ENCODE measurements at regions not wholly inside any gene's neighbourhood (a gene's known extent, or its start where the extent isn't known, plus 50 kb on each side); places are given as distances from the start of the nearest gene placed in this dataset.

GRCh38 chr3:72017311-72017710 is 232.4 kb upstream of the PROK2 start:
- peaks cover 15% of the 10 kb centered on the region for H3K4me1 Mint-ChIP-seq
- no peak overlapping the region for H3K27ac Mint-ChIP-seq
- no peaks in the 10 kb centered on the region for H3K9me3 Mint-ChIP-seq
- no peak for ATAC-seq
- DNase-seq (ENCODE audit: low spot score in 2 of 2) = no peak
- H3K36me3 Mint-ChIP-seq = no peaks in the 10 kb centered on the region
- no peak overlapping the region for H3K4me3 Mint-ChIP-seq

GRCh38 chr3:72015463-72015862 is 230.5 kb upstream of the PROK2 start:
- no peak overlapping the region for H3K27ac Mint-ChIP-seq
- peaks cover 20% of the 10 kb centered on the region for H3K4me1 Mint-ChIP-seq
- no peaks in the 10 kb centered on the region for H3K9me3 Mint-ChIP-seq
- DNase-seq (ENCODE audit: low spot score in 2 of 2) = no peak
- ATAC-seq = no peak
- no peak overlapping the region for H3K4me3 Mint-ChIP-seq
- no peaks in the 10 kb centered on the region for H3K36me3 Mint-ChIP-seq

GRCh38 chr3:72013084-72013483 is 228.1 kb upstream of the PROK2 start:
- H3K36me3 Mint-ChIP-seq = no peaks in the 10 kb centered on the region
- H3K4me3 Mint-ChIP-seq = no peak overlapping the region
- ATAC-seq (no peak), DNase-seq (ENCODE audit: low spot score in 2 of 2) (no peak)
- no peak overlapping the region for H3K27ac Mint-ChIP-seq
- no peaks in the 10 kb centered on the region for H3K9me3 Mint-ChIP-seq
- H3K4me1 Mint-ChIP-seq = peaks cover 20% of the 10 kb centered on the region

GRCh38 chr3:72012363-72012762 is 227.4 kb upstream of the PROK2 start:
- no peak for DNase-seq (ENCODE audit: low spot score in 2 of 2)
- H3K4me1 Mint-ChIP-seq = peaks cover 15% of the 10 kb centered on the region
- H3K9me3 Mint-ChIP-seq = no peaks in the 10 kb centered on the region
- H3K27ac Mint-ChIP-seq = no peak overlapping the region
- H3K36me3 Mint-ChIP-seq = no peaks in the 10 kb centered on the region
- H3K4me3 Mint-ChIP-seq = no peak overlapping the region
- no peak for ATAC-seq

- H3K36me3 Mint-ChIP-seq = no peaks in the 10 kb centered on the region
- no peak overlapping the region for H3K4me3 Mint-ChIP-seq
- ATAC-seq (no peak), DNase-seq (ENCODE audit: low spot score in 2 of 2) (no peak)
- H3K27ac Mint-ChIP-seq = no peak overlapping the region
- H3K4me1 Mint-ChIP-seq = peaks cover 15% of the 10 kb centered on the region
- H3K9me3 Mint-ChIP-seq = no peaks in the 10 kb centered on the region
These were observed 226.5 kb upstream of the PROK2 start for GRCh38 chr3:72011485-72011884.

GRCh38 chr3:72009851-72010443 is 225.0 kb upstream of the PROK2 start:
- no peak overlapping the region for H3K4me3 Mint-ChIP-seq
- DNase-seq (ENCODE audit: low spot score in 2 of 2) (no peak), ATAC-seq (peak; percentile 85)
- peaks cover 15% of the 10 kb centered on the region for H3K4me1 Mint-ChIP-seq
- peak overlapping the region; percentile 0 for H3K27ac Mint-ChIP-seq
- H3K9me3 Mint-ChIP-seq = no peaks in the 10 kb centered on the region
- H3K36me3 Mint-ChIP-seq = no peaks in the 10 kb centered on the region

GRCh38 chr3:72008226-72008996 is 223.5 kb upstream of the PROK2 start:
- ATAC-seq = no peak
- Mint-ChIP-seq H3K4me1 (peaks cover 15% of the 10 kb centered on the region), H3K27ac (no peak overlapping the region), H3K9me3 (no peaks in the 10 kb centered on the region), H3K4me3 (no peak overlapping the region), H3K36me3 (no peaks in the 10 kb centered on the region)
- no peak for DNase-seq (ENCODE audit: low spot score in 2 of 2)

GRCh38 chr3:72006631-72007556 is 221.9 kb upstream of the PROK2 start:
- Mint-ChIP-seq H3K27ac (no peak overlapping the region), H3K9me3 (no peaks in the 10 kb centered on the region), H3K4me1 (peaks cover 20% of the 10 kb centered on the region), H3K4me3 (no peak overlapping the region), H3K36me3 (no peaks in the 10 kb centered on the region)
- DNase-seq (ENCODE audit: low spot score in 2 of 2) (no peak), ATAC-seq (no peak)

- Mint-ChIP-seq H3K27ac (no peak overlapping the region), H3K4me1 (peaks cover 10% of the 10 kb centered on the region), H3K36me3 (no peaks in the 10 kb centered on the region), H3K4me3 (no peak overlapping the region), H3K9me3 (no peaks in the 10 kb centered on the region)
- ATAC-seq (no peak), DNase-seq (ENCODE audit: low spot score in 2 of 2) (no peak)
These were observed 219.9 kb upstream of the PROK2 start for GRCh38 chr3:72004749-72005292.

- DNase-seq (ENCODE audit: low spot score in 2 of 2) = no peak
- Mint-ChIP-seq H3K27ac (no peak overlapping the region), H3K36me3 (no peaks in the 10 kb centered on the region), H3K9me3 (no peaks in the 10 kb centered on the region), H3K4me1 (peaks cover 8% of the 10 kb centered on the region), H3K4me3 (no peak overlapping the region)
- no peak for ATAC-seq
These were observed 219.0 kb upstream of the PROK2 start for GRCh38 chr3:72003936-72004335.

- ATAC-seq = no peak
- H3K9me3 Mint-ChIP-seq = peaks cover 3% of the 10 kb centered on the region
- H3K36me3 Mint-ChIP-seq = no peaks in the 10 kb centered on the region
- no peak overlapping the region for H3K4me3 Mint-ChIP-seq
- peaks cover 22% of the 10 kb centered on the region for H3K4me1 Mint-ChIP-seq
- no peak overlapping the region for H3K27ac Mint-ChIP-seq
- no peak for DNase-seq (ENCODE audit: low spot score in 2 of 2)
These were observed 216.8 kb upstream of the PROK2 start for GRCh38 chr3:72001758-72002157.

- ATAC-seq (peak; percentile 95), DNase-seq (ENCODE audit: low spot score in 2 of 2) (peak in 1 of 2 donors; percentile 62)
- Mint-ChIP-seq H3K4me1 (peaks cover 33% of the 10 kb centered on the region), H3K4me3 (no peak overlapping the region), H3K36me3 (no peaks in the 10 kb centered on the region), H3K27ac (peak overlapping the region; percentile 78), H3K9me3 (peaks cover 3% of the 10 kb centered on the region)
These were observed 214.2 kb upstream of the PROK2 start for GRCh38 chr3:71998995-71999673.

- H3K4me3 Mint-ChIP-seq = peak overlapping the region; percentile 24
- H3K27ac Mint-ChIP-seq = peak overlapping the region; percentile 64
- H3K4me1 Mint-ChIP-seq = peaks cover 40% of the 10 kb centered on the region
These were observed 212.2 kb upstream of the PROK2 start for GRCh38 chr3:71997066-71997653.

GRCh38 chr3:71994906-71995305 is 210.0 kb upstream of the PROK2 start:
- Mint-ChIP-seq H3K4me3 (no peak overlapping the region), H3K9me3 (peaks cover 9% of the 10 kb centered on the region), H3K4me1 (peaks cover 37% of the 10 kb centered on the region), H3K27ac (no peak overlapping the region), H3K36me3 (no peaks in the 10 kb centered on the region)
- DNase-seq (ENCODE audit: low spot score in 2 of 2) (no peak), ATAC-seq (no peak)

More at GRCh38 chr3:71997066-71997653, 212.2 kb upstream of the PROK2 start:
- Mint-ChIP-seq H3K36me3 (no peaks in the 10 kb centered on the region), H3K9me3 (peaks cover 7% of the 10 kb centered on the region)
- ATAC-seq (peak; percentile 45), DNase-seq (ENCODE audit: low spot score in 2 of 2) (no peak)
